ENCODE measurements at regions not wholly inside any gene's neighbourhood (a gene's known extent, or its start where the extent isn't known, plus 50 kb on each side); places are given as distances from the start of the nearest gene placed in this dataset.
"Not testable (repeated sequence)": the region's sequence is repeated elsewhere in the genome, so short reads cannot be mapped to it uniquely, and the experiment has no call there.

DNA sequence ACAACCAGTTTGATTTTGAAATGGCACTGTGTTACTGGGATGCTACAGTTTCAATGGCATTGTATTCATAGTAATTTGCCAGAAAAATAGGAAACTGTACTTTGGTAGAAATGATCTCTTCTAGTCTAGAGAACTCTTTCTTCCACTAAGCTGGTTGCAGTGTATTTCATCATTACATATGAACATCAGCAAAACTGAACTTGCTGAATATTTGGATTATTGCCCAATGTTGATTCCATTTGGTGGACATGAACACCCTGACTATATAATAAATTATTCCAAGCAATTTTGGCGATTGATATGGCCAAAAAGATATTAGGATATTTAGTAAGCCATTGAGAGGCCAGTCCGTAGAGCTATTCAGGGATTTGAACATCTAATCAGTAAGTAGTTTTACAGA is 191.8 kb upstream of the CXorf66 start:
- H3K4me1 Mint-ChIP-seq (ENCODE audit: low read depth) = peaks cover 4% of the 10 kb centered on the region
- no peak for DNase-seq (ENCODE audit: low spot score, unreplicated experiment)
- no peaks in the 10 kb centered on the region for H3K36me3 Mint-ChIP-seq (ENCODE audit: insufficient read depth)
- peaks cover 11% of the 10 kb centered on the region for H3K27me3 Mint-ChIP-seq
- no peak overlapping the region for H3K27ac Mint-ChIP-seq
- TF ChIP-seq, protein P1, sequence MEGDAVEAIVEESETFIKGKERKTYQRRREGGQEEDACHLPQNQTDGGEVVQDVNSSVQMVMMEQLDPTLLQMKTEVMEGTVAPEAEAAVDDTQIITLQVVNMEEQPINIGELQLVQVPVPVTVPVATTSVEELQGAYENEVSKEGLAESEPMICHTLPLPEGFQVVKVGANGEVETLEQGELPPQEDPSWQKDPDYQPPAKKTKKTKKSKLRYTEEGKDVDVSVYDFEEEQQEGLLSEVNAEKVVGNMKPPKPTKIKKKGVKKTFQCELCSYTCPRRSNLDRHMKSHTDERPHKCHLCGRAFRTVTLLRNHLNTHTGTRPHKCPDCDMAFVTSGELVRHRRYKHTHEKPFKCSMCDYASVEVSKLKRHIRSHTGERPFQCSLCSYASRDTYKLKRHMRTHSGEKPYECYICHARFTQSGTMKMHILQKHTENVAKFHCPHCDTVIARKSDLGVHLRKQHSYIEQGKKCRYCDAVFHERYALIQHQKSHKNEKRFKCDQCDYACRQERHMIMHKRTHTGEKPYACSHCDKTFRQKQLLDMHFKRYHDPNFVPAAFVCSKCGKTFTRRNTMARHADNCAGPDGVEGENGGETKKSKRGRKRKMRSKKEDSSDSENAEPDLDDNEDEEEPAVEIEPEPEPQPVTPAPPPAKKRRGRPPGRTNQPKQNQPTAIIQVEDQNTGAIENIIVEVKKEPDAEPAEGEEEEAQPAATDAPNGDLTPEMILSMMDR (IDR thresholded peaks at IDR 0.05; ENCODE audit: unreplicated experiment) = no peak
- no peak overlapping the region for H3K4me3 Mint-ChIP-seq (ENCODE audit: low read depth)
- H3K9me3 Mint-ChIP-seq (ENCODE audit: low read depth) = peaks cover 10% of the 10 kb centered on the region

DNA sequence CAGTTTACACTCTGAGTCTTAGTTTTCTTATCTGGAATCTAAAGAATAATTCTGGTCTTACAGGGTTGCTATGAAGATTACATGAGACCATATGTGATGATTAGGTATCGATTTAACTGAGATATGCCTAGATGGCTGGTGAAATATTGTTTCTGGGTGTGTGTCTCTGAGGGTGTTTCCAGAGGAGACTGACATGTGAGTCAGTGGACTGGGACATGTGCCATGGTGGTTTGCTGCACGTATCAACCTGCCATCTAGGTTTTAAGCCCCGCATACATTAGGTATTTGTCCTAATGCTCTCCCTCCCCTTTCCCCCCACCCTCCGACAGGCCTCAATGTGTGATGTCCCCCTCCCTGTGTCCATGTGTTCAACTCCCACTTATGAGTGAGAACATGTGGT is 186.0 kb upstream of the CXorf66 start:
- Mint-ChIP-seq H3K4me3 (ENCODE audit: low read depth) (no peak overlapping the region), H3K36me3 (ENCODE audit: insufficient read depth) (no peaks in the 10 kb centered on the region), H3K9me3 (ENCODE audit: low read depth) (peaks cover 10% of the 10 kb centered on the region), H3K4me1 (ENCODE audit: low read depth) (no peaks in the 10 kb centered on the region), H3K27ac (no peak overlapping the region), H3K27me3 (peaks cover 11% of the 10 kb centered on the region)
- DNase-seq (ENCODE audit: low spot score, unreplicated experiment) = no peak
- TF ChIP-seq, protein P1 (IDR thresholded peaks at IDR 0.05; ENCODE audit: unreplicated experiment) = no peak

DNA sequence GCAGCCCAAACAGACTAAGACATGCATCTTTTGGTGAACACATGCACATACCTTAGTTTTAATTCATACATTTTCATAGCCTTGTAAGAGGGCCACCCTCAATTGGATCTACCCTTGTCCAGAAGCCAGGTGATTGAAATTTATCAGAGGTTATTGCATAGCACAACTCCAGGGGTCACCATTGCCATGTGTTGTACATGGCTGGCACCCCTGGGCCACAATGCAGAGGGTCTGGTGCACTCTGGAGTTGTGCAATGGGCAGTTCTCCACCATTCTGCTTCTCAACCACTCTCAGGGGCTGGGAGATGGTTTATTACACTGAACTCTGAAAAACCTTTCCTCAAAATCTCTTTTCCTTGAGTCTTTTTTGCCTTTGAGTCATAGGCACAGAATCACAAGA is 184.4 kb upstream of the CXorf66 start:
- no peak overlapping the region for H3K4me3 Mint-ChIP-seq (ENCODE audit: low read depth)
- H3K27ac Mint-ChIP-seq = no peak overlapping the region
- no peaks in the 10 kb centered on the region for H3K4me1 Mint-ChIP-seq (ENCODE audit: low read depth)
- no peaks in the 10 kb centered on the region for H3K36me3 Mint-ChIP-seq (ENCODE audit: insufficient read depth)
- TF ChIP-seq, protein P1 (IDR thresholded peaks at IDR 0.05; ENCODE audit: unreplicated experiment) = peak; percentile 51
- peaks cover 3% of the 10 kb centered on the region for H3K27me3 Mint-ChIP-seq
- no peak for DNase-seq (ENCODE audit: low spot score, unreplicated experiment)
- peaks cover 10% of the 10 kb centered on the region for H3K9me3 Mint-ChIP-seq (ENCODE audit: low read depth)

DNA sequence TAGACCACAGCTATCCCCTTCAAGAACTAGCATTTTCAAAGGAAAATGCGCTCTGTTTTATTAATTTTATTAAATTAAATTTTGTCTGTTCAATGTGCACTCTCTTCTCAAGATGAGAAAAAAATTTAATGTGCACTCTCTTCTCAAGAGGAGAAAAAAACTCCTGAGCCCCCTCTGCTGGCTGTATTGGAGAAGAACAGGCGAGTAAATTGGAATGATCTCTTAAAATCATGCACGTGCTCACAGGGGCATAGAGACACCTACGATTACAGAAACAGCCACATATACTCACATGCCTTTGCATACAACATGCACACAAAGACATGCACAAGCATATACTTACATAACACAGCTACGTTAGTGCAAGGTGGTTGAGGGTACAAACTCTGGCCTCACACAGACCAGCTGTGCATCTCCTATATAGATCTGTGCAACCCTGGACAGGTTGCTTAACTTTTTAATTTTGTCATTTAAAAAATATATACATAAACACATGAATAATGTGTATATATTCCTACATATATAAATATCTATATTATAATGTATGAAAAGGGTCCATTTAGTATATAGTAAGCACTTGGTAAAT is 176.2 kb upstream of the CXorf66 start:
- TF ChIP-seq, protein P1 (IDR thresholded peaks at IDR 0.05; ENCODE audit: unreplicated experiment) = peak; percentile 75
- peaks cover 4% of the 10 kb centered on the region for H3K27me3 Mint-ChIP-seq
- H3K4me3 Mint-ChIP-seq (ENCODE audit: low read depth) = no peak overlapping the region
- no peaks in the 10 kb centered on the region for H3K36me3 Mint-ChIP-seq (ENCODE audit: insufficient read depth)
- peak; percentile 46 for DNase-seq (ENCODE audit: low spot score, unreplicated experiment)
- no peak overlapping the region for H3K27ac Mint-ChIP-seq
- no peaks in the 10 kb centered on the region for H3K9me3 Mint-ChIP-seq (ENCODE audit: low read depth)
- no peaks in the 10 kb centered on the region for H3K4me1 Mint-ChIP-seq (ENCODE audit: low read depth)

DNA sequence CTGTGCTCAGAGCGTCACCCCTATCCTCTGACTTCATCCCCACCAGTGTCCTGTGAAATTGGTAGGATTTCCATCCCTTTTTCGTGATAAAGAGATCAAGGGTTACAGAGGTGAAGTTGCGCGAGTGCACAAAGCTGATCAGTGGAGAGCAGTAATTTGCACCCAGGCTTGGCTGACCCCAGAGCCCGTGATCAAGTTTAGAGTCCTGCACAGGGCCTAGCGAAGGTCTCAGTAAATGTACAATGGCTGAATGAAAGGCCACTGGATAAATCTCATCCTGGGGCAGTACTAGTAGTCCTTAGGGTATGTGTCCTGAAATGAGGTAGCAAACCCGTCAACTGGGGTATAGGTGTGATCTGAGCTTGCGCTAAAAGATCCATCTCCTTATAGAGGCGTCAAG is 173.2 kb upstream of the CXorf66 start:
- not testable (repeated sequence) for H3K27ac Mint-ChIP-seq; H3K36me3 Mint-ChIP-seq (ENCODE audit: insufficient read depth); H3K4me3 Mint-ChIP-seq (ENCODE audit: low read depth); H3K27me3 Mint-ChIP-seq; H3K4me1 Mint-ChIP-seq (ENCODE audit: low read depth); DNase-seq (ENCODE audit: low spot score, unreplicated experiment); H3K9me3 Mint-ChIP-seq (ENCODE audit: low read depth)

DNA sequence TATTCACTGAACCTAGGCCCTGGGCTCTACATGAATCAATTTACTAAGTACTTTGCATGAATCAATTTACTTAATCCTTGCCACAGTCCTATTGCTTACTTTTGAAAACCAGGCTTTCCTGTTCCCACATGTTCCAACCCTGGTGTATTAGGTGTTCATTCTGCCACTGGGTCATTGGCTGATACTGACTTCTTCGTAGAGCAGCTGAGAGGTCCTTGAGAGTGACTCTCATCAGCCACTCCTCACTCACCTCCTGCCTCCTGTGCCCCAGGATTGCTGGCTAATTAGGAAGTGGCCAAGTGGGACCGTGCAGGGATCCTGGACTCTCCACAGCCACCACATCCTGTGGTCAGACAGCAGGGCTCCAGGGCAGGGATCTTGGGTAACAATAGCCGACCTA is 172.7 kb upstream of the CXorf66 start:
- DNase-seq (ENCODE audit: low spot score, unreplicated experiment); H3K36me3 Mint-ChIP-seq (ENCODE audit: insufficient read depth); H3K27me3 Mint-ChIP-seq; H3K9me3 Mint-ChIP-seq (ENCODE audit: low read depth); H3K4me1 Mint-ChIP-seq (ENCODE audit: low read depth); H3K27ac Mint-ChIP-seq; H3K4me3 Mint-ChIP-seq (ENCODE audit: low read depth): not testable (repeated sequence)
